ENCODE measurements at regions not wholly inside any gene's neighbourhood (a gene's known extent, or its start where the extent isn't known, plus 50 kb on each side); places are given as distances from the start of the nearest gene placed in this dataset.

DNA sequence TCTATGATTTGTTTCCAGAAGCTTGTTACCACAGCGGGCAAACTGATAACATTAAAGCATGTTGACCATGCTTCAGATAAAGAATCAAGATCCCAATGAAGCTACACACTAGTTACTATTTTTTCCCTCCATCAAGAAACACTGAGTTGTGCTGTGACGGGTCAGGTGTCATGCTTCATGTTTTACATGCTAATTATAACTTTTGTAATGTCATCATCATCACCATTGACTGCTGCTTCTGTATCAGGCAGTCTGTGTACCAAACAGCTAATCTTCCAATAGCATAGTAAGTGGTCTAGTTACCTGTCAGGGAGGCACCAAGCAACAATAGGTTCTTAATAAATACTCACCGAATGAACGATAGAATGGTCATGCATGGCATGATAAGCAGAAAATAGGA lies 388.1 kb downstream of the THBS2 start:
- Histone ChIP-seq H3K9me3 (ENCODE audit: control insufficient read depth in 4 of 4, low read length in 3 of 4) (no peaks in the 10 kb centered on the region), H3K4me3 (ENCODE audit: low read depth in 1 of 3, low read length in 3 of 3) (no peak overlapping the region), H3K4me1 (ENCODE audit: control insufficient read depth in 4 of 4, insufficient read depth in 4 of 4, low read length in 3 of 4) (no peaks in the 10 kb centered on the region), H3K27ac (ENCODE audit: low read depth in 1 of 2, low read length in 2 of 2) (no peak overlapping the region), H3K36me3 (ENCODE audit: control insufficient read depth in 4 of 4, insufficient read depth in 3 of 4, low read depth in 1 of 4, low read length in 3 of 4) (no peaks in the 10 kb centered on the region), H3K27me3 (ENCODE audit: control insufficient read depth in 4 of 4, insufficient read depth in 4 of 4, low read length in 3 of 4) (no peaks in the 10 kb centered on the region), H3K9ac (ENCODE audit: low read depth in 1 of 2, low read length in 2 of 2) (no peak overlapping the region)
- DNase-seq (ENCODE audit: low spot score) = no peak
- TF ChIP-seq FOXA2 (IDR thresholded peaks at IDR 0.05) (no peak), YY1 (IDR thresholded peaks at IDR 0.05) (no peak), RXRA (IDR thresholded peaks at IDR 0.05) (no peak), JUND (IDR thresholded peaks at IDR 0.05) (no peak), HNF4G (IDR thresholded peaks at IDR 0.05) (no peak), REST (IDR thresholded peaks at IDR 0.05) (no peak), HNF4A (conservative IDR thresholded peaks at IDR 0.05) (no peak), RAD21 (IDR thresholded peaks at IDR 0.05) (no peak), GABPA (IDR thresholded peaks at IDR 0.05 in 1 of 2, conservative IDR thresholded peaks at IDR 0.05 in 1 of 2) (no peak), EGR1 (IDR thresholded peaks at IDR 0.05; ENCODE audit: low read depth in 2 of 2) (no peak), TAF1 (conservative IDR thresholded peaks at IDR 0.05) (no peak), MAX (IDR thresholded peaks at IDR 0.05) (no peak), SP1 (IDR thresholded peaks at IDR 0.05) (no peak), NR2F2 (IDR thresholded peaks at IDR 0.05) (no peak), FOXA1 (IDR thresholded peaks at IDR 0.05) (no peak), ATF3 (IDR thresholded peaks at IDR 0.05) (no peak)
- TF ChIP-seq, protein P1, sequence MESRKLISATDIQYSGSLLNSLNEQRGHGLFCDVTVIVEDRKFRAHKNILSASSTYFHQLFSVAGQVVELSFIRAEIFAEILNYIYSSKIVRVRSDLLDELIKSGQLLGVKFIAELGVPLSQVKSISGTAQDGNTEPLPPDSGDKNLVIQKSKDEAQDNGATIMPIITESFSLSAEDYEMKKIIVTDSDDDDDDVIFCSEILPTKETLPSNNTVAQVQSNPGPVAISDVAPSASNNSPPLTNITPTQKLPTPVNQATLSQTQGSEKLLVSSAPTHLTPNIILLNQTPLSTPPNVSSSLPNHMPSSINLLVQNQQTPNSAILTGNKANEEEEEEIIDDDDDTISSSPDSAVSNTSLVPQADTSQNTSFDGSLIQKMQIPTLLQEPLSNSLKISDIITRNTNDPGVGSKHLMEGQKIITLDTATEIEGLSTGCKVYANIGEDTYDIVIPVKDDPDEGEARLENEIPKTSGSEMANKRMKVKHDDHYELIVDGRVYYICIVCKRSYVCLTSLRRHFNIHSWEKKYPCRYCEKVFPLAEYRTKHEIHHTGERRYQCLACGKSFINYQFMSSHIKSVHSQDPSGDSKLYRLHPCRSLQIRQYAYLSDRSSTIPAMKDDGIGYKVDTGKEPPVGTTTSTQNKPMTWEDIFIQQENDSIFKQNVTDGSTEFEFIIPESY (IDR thresholded peaks at IDR 0.05) = no peak
- TF ChIP-seq, protein P2, sequence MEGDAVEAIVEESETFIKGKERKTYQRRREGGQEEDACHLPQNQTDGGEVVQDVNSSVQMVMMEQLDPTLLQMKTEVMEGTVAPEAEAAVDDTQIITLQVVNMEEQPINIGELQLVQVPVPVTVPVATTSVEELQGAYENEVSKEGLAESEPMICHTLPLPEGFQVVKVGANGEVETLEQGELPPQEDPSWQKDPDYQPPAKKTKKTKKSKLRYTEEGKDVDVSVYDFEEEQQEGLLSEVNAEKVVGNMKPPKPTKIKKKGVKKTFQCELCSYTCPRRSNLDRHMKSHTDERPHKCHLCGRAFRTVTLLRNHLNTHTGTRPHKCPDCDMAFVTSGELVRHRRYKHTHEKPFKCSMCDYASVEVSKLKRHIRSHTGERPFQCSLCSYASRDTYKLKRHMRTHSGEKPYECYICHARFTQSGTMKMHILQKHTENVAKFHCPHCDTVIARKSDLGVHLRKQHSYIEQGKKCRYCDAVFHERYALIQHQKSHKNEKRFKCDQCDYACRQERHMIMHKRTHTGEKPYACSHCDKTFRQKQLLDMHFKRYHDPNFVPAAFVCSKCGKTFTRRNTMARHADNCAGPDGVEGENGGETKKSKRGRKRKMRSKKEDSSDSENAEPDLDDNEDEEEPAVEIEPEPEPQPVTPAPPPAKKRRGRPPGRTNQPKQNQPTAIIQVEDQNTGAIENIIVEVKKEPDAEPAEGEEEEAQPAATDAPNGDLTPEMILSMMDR (IDR thresholded peaks at IDR 0.05; ENCODE audit: low read depth, low read length, missing input control) = no peak
- WGBS = 87% methylated on average over 4 of the region's 4 CpGs

All from liver (tissue), 8 donors.